SKM-1 (cell line): ENCODE measurements at regions not wholly inside any gene's neighbourhood (a gene's known extent, or its start where the extent isn't known, plus 50 kb on each side); places are given as distances from the start of the nearest gene placed in this dataset.

ENCODE experiments used
- DNase-seq: peaks from one replicate; lab custom pipeline; 2025; ENCODE audit not compliant: unreplicated experiment; lab: John Stamatoyannopoulos, UW

DNA sequence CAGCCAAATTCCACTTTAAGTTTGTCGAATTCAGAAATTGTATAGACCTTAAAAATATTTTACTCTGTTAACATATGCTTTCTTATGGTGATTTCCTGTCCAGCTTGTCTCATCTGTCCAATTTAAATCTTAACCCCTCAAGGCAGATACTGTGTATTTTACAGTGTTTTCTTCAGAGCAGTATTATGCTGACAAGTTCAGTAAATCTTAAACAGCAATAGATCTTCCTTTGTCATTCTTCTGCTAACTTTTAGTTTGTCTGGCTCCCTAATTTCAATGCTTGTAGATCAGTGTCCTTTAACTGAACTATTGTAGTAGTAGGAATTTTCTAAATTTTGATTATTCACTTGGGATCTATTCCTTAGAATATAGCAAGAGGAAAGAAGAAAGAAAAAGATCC, 52.8 kb upstream of the MEIS1 start:
- DNase-seq = no peak

DNA sequence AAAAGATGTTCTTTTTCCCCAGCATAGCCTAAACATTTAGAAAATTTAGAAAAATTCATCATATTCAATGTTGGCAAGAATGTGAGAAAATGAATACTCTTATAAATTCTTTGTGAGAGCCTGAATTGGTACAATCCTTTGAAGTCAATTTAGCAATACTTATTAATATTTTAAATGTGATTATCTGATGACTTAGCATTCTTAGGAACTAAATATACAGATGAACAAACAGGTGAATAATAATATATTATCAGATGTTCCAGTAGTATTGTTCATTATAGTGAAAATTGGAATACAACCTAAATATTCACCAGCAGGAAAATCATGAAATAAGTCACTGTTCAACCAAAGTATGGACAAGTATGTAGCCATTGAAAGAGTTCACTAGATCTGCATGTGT, 55.5 kb upstream of the MEIS1 start:
- DNase-seq = no peak

DNA sequence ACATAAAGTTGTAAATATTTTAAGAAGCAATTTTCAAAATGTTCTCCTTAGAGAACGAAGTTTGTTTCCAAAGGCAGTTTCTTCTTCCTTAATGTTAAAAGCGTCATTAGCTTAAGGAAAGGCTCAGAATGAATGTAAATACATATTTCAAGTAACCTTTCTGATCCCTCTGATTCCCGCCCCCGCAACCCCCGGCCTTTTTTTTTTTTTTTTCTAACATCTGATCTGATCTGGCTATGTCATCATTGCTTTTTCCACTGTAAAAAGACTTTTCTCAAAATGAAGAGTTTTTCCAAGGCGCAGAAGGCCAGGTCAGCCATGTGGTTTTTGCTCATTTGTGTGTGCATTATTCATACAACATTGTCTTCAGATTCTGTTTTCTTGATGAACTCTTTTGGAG, 57.1 kb upstream of the MEIS1 start:
- DNase-seq = no peak

DNA sequence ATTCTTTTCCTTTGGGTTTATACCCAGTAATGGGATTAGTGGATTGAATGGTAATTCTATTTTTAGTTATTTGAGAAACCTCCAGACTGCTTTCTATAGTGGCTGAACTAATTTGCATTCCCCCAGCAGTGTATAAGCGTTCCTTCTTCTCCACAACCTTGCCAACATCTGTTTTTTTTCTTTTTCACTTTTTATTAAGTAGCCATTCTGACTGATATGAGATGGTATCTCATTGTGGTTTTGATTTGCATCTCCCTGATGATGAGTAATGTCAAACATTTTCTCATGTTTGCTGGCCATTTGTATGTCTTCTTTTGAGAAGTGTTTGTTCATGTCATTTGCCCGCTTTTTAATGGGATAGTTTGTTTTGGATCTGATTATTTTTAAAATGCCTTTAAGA, 64.1 kb upstream of the MEIS1 start:
- DNase-seq = no peak

DNA sequence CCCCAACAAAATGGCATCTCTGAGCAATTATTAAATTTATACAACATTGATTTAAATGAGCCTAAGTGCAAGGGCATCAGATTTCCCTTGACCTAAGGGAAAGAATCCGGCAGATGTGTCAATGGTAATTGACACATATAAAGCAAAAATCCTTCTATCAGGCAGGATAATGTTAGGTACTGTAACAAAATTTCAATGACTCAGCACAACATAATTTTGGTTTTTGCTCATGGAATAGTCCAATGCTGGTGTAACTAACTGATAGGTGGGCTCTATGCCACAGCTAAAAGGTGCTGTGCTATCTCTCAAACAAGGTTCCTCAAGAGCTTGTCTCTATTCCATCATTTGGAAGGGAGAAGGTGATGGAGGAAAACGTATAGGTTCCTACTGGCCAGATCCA, 68.3 kb upstream of the MEIS1 start:
- no peak for DNase-seq

DNA sequence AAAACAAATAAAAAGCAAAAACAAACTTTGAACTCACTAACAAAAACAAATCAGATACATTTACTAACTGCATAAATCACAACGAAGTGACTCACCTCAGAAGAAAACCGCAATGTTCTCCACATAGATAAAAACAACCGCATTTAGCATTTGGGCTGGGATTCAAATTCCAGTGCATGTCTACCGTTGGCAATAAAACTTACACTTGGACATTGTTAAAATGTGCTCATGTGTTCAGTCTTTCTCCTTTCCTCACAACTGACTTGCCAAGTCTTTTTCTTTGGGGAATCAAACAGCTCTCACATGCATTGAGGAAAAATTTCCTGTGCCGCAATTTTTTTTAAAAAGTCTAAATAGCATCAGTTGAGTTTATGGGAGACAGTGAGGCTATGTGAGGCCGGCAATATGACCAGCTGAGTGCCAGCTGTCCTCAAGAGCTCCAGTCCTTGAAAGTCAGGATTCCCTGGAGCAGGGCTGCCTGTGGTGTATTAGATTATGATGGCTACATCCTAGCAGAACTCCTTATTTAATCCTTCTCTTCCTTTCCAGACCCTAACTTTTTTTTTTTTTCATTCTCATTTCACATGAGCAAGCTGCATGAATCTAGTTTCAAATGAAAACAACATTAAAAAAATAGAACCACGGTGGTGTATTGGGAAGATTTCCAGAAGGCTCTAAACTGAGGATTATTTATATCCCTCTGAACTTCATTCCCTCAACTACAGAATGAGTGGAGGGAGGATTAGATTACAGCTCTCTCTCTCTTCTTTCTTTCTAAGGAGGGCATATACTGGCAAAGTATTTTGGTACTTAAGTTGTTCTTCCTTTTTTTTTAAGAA, 70.2 kb upstream of the MEIS1 start:
- DNase-seq = no peak

DNA sequence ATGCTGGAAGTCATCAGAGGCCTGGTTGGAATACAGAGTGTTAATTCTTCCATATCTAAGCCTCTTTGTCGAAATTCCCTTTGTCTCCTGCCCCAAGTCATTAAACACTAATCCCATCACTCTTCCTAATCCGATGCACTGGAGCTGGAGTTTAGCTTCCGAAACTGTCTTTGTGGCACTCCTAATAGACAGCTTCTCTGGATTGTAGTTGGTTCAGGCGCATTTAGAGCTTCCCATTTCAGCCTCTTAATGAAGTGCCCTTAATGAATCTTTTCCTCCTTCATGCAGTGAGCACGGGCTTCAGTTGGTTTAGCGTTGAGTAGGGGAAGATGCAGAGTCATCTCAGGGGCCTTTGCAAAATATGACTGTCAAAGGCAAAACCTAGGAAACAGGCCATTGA, 72.2 kb upstream of the MEIS1 start:
- no peak for DNase-seq

DNA sequence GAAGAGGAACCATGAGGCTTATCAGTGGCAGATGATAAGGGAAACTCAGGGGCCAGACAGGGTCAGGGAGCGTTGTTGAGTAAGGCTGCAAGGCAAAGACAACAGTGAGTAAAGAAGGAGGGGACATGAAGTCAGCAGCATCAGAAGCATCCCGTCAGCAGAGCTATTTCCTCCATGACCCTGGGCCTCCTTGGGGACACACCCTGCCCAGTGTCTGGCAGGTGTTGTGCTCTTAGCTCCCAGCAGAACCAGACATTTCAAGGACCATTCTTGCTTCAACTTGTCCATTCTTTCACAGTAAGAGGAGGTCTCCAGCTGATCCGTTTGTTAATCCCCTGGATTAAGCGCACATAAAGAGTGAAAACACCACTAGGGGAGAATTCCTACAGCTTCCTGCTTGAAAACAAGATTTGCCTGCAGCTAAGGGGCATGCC, 88.7 kb upstream of the MEIS1 start:
- DNase-seq = no peak

DNA sequence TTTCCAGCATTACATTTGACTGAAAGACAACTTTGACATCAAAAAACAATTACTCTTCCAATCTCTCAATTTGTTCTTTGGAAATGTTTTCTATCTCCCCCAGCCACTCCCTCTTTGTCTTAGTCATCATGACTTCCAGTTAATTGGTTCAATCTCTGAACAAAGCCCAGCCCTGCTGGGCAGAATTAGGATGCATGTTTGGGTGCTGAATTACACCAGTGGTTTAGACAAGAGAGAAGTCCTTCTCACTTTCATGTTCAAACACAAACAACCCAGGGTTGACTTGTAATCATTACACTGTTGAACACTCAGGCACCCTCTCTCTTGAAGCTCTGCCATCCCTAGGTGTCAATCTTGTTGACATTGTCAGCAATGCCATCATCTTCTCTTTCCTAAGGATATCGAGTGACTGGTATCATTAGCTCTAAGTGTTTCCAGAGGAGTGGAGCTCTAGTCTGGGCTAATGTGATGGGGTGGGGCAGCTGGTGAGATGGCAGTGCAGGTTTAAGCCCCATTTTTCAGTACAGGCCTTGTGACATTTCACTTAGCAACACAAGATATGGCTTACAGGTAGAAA, 90.8 kb upstream of the MEIS1 start:
- DNase-seq = no peak

DNA sequence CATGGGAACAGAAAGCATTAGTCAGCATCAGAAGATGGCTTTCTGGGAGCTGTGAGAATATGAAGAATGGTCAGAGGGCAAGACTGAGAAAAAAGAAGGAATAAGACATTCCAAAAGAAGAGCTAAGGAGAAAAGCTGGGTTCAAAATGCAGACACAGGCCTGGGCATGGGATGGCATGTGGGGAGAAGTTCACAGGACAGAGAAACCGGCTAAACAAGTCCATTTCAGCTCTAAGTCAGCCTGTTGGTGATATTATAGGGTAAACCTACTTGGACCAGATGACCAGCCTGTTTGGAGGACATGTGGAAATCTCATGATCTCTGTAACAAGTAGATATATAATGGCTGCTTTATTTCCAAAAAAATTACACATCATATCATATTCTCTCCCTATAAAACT, 91.7 kb upstream of the MEIS1 start:
- DNase-seq = no peak

DNA sequence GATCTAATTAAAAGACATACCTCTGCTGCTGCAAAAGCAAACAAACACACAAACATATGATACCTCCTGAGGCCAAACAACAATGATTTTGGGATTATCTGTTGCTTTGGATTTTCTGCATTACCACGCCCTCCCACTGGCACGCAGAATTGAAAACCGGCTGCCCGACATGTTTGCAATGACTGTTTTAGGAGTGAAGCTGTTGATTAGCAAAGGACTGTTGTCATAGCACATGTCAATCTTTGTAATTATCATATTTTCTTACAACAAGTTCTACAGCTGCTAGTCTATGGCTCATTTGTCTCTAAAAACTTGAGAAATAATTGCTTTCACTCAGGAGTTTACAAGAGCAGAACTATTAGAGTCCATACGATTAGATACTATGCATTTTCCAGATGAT, 94.4 kb upstream of the MEIS1 start:
- DNase-seq = no peak

DNA sequence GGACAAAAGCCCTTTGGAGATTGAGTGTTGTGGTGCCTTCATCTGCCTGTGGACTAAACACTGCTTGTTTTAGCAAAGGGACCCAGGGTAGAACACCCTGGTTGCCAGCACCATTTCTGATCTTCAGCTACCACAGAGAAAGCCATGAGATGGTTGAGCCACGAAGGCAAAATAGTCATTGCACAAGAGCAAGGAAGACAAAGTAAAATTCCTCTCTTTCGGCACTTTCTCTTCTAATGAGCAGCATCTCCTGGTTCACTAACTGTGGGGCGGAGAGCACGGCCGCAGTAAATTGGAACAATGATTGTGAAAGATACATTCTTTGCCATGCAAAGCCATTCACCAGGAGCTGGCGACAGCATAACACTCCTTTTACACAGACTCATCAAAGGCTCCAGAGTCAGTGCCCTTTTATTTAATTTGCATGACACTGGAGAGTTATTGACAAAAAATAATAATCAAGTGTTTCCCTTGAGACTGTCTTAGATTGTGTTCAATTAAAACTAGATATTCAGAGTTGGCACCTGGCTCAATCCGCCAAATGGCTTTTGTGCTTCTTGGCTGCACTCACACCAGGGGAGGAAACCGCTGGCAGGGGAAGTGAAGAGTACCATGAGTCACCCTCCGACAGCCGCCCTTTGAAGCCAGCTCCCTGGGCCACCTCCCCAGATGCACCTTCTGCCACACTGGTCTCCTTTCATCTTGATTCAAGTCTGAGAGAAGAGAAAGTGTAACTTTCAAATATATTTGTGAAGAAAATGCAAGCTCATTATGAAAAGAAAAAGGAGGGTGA, 100.5 kb upstream of the MEIS1 start:
- no peak for DNase-seq

DNA sequence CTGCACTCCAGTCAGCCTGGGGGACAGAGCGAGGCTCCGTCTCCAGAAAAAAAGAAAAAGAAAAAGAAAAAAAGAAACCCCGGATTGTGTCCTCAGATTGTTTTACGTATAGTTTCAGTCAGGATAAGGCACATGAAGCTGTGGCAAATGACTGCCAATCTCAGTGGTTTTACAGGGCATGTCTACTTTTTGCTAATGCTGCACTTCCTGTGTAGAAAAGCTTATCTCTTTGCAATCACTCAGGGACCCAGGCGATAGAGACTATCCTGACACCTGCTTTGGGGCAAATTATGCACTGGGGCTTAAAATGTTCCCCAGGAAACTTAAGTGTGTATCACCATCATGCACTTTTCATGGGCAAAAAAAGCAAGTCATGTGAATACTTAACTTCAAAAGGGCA, 103.7 kb upstream of the MEIS1 start:
- DNase-seq = no peak

DNA sequence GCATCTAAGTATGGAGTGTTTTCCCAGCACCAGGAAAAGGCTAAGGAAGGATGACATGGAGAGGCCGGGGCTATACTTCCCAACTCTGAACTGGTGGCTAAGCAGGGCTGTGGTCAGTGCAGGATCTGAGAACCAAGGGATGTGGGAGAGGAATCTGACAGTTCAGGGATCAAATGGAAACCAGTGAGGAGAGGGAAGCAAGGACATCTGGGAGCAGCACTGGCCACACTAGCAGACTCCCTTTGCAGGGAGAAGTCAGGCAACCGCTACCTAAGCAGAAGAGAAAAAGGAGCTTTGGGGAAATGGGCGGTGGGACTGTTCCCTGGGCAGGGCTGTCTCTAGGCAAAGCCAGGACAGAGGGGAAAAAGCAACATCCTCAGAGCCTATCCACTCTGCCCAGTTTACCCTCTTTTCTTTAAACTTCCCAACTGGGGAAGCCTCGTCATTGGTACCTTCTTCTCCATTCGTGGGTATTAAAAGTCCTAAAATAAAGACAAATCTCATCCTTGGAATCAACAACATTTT, 105.8 kb upstream of the MEIS1 start:
- no peak for DNase-seq

DNA sequence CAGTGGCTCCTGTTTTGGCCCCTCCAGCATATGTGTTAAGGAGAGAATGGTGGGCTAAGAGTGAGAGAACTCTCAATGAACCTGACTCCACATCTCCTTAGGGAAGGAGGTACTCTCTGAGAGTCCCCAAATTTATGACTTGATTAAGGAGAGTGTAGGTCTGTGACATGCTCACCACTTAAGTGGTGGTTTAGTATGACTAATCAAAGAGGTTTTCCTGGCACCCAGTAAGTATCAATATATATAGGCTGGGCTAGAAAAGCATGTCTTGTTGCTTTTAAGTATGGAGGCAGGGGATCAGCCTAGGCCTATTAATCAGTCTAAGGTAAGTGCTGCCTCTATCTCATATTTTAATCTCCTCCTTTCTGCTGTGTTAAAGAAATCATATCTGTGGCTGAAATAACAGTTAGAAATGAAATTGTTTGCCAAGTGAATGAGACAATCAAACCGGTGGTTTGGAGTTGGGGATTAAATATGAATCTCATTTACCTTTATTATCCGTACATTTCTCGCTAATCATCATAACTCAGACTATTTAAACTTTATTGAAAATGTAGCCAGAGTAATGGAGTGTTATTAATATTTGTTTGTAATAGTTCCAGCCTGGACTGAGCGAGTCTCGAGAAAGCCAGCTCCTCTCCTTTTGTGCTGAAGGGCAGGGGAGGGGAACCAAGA, 107.7 kb upstream of the MEIS1 start:
- no peak for DNase-seq

DNA sequence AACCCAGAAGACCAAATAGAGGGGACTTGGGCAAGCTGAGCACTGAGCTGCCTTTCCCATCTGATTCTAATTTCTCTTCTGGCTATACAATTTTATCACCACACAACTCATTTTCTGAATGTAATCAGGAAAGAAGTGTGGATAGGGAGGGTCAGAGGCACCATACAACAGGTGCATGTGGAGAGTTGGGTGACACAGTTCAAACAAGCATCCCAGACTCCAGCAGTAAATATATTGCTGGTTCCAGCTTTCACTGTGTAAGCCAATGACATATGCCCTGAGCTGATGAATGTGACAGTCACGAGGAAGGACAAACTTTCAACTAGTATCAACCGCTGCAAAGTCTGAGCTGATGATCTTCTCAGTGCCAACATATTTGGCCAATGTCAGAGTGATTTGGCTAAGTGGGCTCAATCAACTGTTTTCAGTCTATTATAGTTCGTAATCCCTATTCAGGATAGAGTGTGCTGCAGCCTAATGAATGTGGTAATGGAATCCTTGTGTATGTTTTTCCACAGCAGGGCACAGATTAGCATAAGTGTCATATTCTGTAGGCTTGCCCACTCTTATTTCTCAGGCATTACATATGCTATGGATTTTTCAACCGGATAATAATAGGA, 109.9 kb upstream of the MEIS1 start:
- no peak for DNase-seq

DNA sequence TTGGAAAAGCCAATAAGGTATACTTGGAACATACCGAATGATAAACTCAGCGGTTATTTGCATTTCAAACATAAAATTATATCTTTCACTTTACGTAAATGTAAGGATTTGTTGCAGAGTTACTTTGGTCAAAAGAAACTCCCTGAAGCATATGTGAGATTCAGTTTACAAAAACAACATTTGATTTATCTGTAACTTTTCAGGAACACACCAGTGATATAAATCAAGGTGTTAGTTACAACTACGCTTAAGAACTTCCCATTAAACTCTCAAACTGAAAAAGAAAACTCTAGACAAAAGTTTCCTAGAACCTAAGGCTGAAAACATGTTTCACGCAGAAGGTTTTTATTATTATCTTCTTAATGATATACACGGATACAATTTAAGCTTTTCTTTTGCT, 110.6 kb upstream of the MEIS1 start:
- DNase-seq = no peak

DNA sequence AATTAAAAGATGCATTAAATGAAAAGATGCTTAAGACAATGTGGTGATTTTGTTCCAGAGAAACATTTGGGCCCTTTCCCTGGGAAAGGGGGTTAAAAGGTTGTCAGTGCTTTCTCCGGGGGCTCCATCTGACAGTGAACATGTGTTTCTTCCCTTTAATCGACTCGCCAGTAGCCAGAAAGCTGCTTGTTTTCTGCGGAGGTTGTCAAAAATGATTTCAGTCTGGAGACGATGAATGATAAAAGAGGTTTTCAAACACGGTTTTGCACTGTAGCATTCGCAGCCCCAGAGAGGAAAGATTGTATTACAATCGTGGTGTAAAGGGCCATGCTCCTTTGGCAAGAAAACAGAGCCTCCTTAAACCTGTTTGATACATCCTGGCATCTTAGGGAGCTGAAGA, 111.5 kb upstream of the MEIS1 start:
- DNase-seq = no peak

DNA sequence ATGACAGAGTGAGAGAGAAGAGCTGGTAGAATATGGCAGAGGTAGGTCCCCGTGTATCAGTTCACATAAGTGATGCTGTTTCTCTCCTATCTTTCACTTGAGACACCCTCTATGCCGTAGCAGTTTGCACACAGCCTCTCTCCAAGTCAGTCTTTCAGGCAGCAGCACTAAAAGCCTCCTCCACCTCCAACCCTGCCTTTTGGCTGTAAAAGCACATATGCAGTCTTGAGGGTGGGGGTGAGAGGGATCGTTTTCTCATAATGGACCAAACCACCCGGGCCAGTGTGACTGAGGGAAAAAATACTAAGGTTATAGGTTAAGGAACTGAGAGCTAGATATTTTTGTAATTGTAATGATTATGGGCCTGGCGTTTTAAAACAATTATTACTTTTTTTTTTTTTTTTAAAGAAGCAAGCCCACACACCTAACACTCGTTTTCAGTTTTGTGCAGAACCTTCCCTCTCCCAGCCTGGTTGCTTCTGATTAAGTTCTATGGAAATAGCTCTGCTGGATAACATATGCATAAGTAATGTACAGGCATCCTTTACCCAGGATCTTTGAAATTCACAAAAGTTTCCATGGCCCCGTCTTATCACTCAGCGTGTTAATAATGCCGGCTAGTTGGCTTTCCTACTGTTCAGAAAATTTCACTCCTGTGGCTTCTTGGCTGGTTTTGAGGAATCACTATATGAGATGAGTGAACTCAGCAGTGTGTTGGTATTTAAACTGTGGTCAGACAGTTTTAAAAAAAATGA, 112.2 kb upstream of the MEIS1 start:
- no peak for DNase-seq

DNA sequence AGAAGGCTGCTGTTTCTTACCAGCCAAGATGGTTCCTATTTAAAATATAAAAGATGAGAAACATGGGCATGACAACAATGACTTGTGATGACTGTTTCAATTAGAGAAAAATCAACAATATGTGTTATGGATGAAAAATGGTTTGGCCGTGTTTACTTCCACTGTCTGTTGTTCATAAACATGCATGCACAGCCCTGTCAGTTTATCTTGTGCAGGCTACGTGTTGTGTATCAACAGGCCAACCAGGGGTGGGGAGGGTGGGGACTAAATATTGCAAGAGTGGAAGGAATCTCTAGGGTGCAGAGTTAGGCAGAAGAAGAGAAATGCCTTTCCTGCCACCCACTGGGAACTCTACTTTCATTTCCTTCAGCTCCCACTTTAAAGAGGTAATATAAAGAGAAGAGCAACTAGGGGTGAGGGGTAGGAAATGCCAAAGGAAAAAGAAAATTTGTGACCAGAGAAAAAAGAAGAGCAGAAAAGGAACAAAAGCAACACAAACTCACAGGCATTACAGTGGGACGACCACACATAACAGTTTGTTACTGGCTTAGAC, 116.8 kb upstream of the MEIS1 start:
- DNase-seq = no peak
